GM18519 (cell line): ENCODE measurements at regions not wholly inside any gene's neighbourhood (a gene's known extent, or its start where the extent isn't known, plus 50 kb on each side); places are given as distances from the start of the nearest gene placed in this dataset.

Experiments
- ATAC-seq: cut with Tn5 transposase; IDR thresholded peaks from one replicate; pipeline ENCODE4 v1.9.1; 2021; ENCODE audit warnings: mild to moderate bottlenecking, moderate library complexity; ENCODE audit not compliant: unreplicated experiment, low FRiP score

DNA sequence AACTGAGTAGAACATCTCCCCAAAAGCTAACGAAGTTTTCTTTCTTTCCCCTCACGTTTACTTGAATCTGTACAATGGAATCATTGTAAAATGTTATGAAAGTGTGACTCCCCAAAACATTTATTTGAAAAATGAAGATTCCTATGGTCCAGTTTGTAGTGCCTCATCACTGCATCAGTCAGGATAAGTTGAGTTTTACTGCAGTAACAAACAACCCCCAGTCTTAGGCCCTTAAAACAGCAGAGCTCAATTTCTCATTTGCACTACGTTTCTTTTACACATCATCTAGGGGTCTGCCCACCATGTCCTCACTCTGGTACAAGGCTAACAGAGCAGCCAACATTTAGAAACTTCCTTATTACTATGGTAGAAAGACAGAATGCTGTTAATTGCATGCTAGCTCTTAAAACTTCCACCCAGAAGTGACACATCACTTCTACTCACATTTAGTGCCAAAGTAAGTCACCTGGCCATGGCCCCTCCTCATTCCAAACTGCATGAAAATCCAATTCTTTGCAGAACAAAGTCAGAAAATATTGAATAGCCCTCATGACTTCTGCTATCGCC lies 546.4 kb downstream of the MED13L start:
- ATAC-seq = no peak

DNA sequence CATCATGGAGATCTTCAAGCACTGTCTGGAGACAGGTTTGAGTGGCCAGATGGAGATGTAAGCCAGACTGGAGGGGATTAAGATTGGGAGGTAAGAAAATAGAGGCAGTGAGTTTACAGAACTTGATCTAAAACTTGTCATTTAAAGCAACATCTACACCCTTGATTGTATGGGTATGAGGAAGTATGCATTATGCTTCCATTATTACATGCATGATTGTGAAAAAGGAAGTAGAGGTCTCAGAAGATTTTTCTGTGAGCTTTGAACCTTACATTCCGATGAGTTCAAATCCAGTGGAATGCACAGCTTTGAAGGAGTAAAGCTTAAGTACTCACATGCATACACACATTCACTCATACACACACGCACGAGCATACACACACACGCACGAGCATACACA lies 550.8 kb downstream of the MED13L start:
- no peak for ATAC-seq

DNA sequence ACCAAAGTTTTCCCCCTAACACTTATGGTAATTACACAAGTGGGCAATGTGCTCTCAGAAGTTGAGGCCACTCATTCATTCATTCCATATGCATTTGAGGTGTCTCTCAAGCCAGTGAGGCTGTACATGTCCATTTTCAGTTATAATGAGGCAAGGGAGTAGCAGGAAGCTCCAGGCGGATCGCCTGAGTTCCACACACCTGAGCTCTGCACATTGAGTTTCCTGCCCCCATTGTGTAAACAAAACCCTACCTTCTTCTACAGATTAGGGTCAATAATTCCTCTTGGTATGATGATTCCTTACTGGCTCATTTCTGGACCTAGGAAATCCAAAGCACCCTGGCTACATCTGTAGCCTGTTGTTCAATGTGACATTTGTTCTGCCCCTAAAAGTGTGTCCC lies 555.3 kb downstream of the MED13L start:
- no peak for ATAC-seq

DNA sequence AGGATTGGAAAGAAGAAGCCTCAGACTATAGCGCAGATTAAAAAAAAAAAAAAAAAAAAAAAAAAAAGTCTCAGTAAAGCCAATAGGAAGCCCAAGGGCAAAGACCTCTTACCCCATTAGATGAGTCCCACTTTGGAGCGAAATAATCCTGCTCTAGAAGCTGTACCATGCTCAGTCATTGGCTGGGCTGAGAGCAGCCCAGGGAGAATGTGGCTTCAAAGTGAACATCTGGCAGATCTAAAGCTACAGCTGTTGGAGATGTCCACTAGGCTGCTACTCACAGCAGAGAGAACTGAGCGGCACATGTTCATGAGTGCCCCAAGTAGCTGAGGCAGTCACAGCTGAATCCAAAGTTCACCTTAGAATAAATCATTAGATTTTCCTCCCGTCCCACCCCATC lies 560.9 kb downstream of the MED13L start:
- ATAC-seq = no peak

DNA sequence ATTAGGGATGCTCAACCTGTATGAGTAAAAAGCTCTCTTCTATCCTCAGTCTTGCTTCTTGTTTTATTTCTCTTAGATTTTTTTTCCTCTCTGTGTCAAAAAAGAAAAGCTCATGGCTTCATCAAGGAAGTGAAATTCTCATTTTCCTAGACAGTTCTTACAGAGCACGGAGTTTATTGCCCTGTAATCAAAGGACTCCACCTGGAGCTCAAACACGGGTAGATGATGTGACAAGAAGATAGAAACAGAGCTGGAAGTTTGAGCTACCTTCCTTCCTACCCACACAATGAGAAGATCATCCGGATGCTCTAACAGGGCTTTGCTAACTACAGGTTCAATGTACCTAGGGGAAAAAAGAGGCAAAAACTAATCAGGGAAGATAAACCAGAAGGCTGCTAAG lies 564.8 kb downstream of the MED13L start:
- ATAC-seq = no peak

DNA sequence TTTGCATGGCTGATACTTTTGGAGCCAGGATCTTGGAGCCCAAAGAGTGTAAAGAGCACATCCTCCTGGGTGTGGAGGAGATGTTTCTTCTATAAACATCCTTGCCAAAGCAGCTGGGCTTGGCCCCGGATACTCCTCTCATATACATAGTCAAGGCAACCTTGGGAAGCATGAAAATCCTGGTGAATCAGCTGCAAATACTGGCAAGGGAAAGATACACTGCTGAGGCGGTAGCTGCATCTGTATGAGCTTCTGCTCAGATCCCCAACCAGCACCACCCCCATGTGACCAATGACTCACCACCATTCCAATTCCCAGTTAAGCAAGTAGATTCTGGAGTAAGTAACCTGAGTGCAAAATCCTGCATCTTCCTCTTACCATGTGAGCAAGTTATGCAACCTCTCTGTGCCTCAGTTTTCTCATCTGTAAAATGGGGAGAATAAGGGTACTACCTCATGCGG lies 567.4 kb downstream of the MED13L start:
- ATAC-seq = no peak

DNA sequence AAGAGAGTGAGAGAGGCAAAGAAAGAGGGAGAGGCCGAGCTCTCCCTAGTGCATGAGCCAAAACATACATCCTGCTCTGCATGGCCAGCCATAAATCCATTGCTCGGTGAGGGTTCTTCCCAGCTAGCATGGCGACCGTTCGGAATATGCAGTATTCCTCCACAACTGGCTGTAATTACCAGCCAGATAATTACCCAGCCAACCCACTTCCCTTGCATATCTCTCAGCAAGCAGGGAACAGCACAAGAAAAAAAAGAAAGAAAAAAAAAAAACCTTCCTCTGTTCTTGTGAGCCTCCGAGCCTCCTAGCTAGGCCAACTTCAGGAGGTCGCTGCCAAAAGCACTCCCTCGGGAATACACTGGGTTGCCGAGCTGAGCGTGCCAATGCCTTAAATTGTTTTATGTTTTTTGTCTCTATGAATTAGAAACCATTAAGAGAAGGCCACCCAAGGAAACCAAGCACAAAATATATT lies 567.9 kb downstream of the MED13L start:
- no peak for ATAC-seq

DNA sequence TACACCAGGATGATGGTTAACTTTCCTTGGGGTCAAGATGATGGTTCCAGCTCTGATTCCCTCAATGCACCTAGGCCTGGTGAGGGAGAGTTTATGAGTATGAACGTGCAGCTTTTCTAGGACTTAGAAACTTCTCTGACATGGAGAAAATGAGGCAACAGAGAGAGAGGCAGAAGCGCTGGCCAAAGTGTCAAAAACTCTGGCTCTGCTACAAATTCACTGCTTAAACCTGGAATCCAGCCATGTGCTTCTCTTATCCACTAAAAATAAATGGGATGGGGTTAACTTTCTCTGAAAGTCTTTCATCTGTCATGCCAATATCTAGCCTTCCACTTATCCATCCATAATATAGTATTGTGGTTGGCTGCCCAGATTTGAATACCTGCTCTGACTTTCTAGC lies 568.7 kb downstream of the MED13L start:
- no peak for ATAC-seq

DNA sequence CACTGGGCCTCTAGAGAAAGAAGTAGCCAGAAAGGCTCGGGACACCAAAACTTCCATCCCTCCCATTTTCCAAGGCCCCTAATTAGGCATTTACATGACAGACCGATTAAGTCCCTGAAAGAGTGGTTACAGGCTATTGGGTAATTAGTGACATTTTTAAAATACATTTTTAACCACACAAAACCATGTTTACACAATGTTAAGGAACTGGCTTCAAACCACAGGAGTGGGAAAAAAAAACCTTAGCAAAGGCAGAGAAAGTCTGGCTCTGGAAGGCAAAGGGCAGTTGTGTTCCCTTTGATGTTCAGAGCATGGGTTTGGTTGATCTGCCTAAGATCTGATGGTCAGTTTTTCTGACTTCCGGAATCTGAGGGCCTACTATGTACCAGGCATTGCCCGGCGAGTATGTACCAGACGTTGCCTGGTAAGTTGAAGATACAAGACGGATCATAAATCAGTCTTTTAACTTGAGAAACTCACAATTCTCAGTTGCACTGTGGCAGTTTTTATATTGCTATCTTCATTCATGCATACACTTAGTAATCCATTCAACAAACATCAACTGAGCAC lies 576.5 kb downstream of the MED13L start:
- no peak for ATAC-seq

DNA sequence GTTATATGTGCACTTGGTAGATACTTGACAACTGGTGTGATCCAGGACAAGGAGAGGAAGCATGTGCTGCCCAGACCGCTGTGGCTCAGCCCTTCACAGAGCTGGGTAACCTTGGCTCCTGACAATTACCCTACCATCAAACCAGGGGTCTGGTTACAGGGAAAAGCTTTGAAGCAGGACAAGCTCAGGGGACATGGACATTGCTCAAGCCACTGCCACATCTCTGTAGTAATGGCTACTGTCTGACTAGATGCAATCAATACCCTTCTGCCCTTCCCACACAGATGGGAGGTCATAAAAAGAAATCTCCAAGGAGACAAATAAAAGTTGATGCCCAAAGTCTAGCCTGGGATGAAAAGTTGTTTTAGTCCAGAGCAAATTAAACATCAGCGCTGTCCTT lies 577.4 kb downstream of the MED13L start:
- no peak for ATAC-seq

DNA sequence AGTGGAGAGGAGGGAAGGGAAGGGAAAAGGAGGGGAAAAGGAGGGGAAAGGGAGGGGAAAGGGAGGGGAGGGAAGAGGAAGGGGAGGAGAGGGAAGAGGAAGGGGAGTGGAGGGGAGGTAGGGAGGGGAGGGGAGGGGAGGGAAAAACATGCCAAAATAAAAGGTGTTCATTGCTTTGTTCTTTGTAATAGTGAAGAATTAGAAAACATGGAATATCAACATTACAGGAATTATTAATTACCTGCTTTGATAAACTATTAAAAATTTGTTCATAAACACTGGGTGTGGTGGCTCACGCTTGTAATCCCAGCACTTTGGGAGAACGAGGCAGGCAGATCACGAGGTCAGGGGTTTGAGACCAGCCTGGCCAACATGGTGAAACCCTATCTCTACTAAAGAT lies 579.2 kb downstream of the MED13L start:
- no peak for ATAC-seq

DNA sequence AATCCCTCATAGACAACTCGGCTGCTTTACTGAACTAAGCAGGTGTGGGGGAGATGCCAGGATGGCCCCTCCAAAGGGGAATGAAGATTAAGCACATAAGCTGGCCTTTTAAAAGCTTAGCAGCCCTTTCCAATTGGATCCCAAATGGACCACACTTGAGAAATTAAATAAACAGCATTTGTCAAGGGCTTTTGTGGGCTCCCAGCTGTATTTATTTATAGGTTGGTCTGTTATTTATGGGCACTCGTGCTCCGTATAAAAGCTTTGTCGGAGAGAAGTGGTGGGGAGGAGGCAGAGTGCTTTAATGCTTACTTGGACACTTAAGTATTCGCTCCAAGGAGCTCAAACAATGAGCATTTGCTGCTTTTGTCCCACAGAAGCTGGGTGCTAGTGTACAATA lies 580.2 kb downstream of the MED13L start:
- ATAC-seq = no peak

DNA sequence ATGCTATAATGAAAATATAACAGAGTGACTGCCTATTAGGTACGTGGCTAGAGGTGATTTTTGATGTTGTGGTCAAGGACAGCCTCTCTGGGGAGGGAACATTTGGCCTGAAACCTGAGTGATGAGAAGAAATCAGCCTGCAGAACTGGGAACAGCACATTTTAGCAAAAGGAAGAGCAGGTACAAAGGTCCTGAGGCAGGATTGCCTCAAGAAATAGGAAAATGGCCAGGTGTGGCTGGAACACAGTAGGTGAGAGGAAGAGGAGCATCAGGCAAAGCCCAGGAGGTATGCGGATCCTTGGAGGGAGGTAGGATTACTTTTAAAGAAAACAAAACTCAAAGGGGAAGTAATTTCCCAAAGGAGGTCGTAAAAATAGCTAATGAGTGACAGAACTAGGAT lies 582.9 kb downstream of the MED13L start:
- ATAC-seq = no peak

DNA sequence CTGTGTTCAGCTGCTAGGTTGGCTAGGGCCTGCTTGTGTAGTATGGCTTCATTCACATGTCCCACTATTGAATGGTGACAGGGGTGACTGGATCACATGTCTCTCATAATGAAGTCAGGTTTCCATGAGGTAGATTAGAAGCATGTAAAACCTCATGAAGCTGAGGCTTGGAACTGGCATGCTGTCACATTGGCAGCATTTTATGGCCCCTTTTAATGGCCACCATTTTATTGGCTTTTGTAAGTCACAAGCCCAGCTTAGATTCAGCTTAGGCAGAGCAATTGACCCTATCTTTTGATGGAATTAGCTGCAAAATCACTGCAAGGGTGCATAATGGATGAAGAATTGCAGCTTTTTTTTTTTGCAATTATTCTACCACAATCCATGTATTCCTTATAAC lies 583.5 kb downstream of the MED13L start:
- no peak for ATAC-seq

DNA sequence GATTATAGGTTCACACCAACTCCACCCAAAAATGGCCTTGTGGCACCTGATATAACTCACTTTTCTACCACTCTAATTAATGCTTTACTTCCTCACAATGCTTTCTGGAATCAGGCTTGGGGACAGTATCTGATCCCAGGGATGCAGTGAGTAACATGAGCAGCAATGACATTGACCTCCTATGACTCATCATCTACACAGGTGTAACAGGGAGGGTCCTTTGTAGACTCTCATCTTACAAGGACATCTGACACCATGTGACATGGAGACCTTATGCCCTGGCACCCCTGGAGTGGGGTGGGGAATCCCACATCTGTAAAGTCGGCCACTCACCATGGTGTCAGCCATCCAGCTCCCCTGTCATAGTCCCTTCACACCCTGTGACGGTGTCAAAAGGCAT lies 586.4 kb downstream of the MED13L start:
- ATAC-seq = no peak

DNA sequence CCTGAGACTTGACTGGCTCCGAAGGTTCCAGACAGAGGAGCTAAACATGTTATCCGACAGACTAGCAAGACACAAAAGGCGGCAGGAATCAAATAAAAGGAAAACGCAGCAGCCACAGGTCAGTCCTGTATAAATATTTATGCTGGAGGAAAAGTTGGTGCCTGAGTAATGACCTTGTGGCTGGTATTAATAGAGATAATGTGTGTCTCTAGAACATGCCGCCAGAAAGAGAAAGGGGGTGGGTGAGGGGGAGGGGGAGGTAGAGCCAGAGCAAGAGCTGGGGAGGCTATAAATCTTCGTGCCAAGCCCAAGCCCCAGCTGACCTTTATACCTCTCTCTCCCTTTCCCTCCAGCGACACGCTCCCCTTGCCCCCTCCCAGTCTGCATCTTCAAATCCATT lies 590.4 kb downstream of the MED13L start:
- ATAC-seq = no peak

DNA sequence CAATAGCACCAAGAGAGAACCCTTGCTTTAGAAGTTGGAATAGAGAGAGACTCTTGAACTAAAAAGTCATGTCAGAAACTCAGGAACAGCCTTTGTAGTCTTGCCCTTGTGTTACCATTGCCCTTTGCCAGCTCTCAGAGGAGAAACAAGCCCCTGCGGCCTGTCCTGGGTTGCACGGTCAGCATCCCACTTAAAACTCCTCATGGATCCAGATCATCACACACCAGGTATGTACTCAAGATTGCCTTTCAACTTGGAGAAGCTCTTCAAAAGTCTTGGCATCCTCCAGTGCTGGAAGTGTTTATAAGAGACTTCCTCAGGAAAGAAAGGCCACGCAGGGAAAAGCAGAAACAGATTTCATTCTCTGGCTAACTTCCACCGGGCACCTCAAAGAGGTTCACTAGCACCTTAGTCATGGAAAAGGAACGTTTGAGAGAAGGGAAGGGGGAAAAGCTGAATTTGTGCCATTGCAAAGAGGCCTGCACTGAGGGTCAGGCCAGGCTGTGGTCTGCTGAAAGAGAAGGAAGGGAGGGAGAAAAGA lies 594.2 kb downstream of the MED13L start:
- ATAC-seq = no peak

DNA sequence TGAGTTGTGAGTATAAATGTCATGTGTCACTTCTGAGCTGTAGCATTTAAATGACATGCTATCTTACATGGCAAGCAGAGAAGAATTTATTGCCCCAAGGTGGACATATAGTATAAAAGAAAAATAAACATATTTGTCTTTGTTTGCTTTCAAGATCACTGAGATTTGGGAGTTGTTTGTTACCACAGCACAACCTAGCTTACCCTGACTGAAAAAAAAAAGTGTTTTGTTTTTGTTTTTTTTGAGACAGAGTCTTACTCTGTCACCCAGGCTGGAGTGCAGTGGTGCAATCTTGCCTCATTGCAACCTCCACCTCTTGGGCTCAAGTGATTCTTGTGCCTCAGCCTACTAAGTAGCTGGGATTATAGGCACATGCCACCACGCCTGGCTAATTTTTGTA lies 596.5 kb downstream of the MED13L start:
- ATAC-seq = no peak

DNA sequence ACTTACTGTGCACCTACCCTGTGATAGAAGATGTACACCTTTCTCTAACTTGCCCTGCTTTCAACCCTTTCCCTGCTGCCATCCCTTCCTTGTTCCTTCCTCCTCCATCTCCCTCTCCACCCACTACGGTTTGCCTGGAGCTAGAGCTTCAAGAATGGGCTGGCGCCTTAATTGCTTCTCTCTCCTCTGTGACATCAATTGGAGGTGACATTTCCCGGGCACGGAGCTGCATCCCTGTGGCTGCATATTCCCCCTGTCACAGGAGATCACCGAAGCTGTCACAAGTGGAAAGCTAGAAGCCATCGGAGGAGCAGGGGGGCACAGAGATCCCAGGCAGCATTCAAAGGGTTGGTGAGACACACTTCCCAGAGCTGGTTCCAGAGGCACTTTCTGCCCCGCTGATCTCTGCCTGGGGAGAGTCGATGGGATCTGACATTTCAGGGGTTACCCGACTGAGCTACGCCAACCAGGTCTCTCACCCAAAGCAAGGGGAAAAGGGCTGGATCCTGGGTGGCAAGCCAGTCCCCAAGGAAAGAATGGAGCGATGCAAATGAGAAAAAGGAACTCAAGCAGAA lies 604.9 kb downstream of the MED13L start:
- ATAC-seq = no peak

DNA sequence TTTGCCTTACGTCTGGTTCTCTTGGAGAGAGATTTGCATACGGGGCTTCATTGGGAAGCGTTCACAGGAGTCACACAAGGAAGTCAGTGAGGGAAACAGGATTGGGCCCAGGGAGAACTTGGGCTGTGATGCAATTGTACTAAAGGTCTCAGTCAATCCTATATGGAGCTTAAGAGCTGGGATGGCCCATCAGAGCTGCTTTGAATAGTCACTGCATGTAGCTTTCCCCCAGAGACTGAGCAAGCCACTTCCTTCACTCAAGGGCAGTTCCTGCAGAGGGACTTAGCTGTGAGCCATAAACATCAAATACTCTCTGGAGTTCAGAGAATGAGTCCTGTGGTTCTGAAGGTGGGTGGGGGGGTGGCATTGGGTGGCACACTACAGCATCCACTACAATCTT lies 605.4 kb downstream of the MED13L start:
- no peak for ATAC-seq

DNA sequence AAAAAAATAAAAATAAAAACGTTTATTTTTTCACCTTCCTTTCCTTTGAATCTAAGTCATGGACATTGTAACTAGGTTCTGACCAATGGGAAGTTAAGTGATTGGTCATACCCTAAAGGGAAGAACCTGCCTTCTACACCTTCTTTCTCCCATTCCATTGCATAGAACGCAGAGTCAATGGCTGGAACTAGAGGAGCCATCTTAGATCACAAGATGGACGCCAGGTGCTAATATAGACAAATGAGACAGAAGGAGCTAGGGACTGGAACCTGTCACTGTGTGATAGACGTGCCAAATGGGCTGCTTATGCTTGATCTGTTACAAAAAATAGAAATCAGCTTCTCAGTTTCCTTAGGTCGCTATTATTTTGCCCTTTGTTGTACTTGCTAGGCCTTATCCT lies 606.6 kb downstream of the MED13L start:
- ATAC-seq = no peak

DNA sequence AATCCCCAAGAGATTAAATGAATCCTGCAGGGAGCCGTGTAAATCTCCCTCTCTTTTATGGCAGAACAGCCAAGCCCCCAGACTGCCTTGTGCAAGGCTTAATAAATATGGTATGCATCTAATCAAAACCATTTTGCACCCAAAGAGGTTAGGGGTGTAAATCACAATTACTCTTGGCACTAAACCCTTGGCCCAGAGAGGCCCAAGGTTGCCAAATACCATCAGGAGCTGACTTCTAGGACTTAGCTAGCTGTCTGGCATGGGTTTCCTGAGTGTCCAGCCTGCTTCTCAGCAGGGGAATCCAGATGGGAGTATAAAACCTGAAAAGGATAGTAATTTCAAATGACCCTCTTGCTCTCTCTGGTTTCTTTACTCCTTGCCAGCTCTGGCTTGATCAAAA lies 610.4 kb downstream of the MED13L start:
- ATAC-seq = no peak
